ENCODE measurements at regions not wholly inside any gene's neighbourhood (a gene's known extent, or its start where the extent isn't known, plus 50 kb on each side); places are given as distances from the start of the nearest gene placed in this dataset.

- no peaks in the 10 kb centered on the region for H3K36me3 Mint-ChIP-seq (ENCODE audit: low read depth)
- TF ChIP-seq CTCF (conservative IDR thresholded peaks at IDR 0.05) = no peak
- Histone ChIP-seq H3K4me3 (ENCODE audit: low read length) (no peak overlapping the region), H3K27me3 (ENCODE audit: control insufficient read depth, insufficient read depth, low read length, poor library complexity, severe bottlenecking) (no peaks in the 10 kb centered on the region), H3K27ac (ENCODE audit: low read depth, low read length) (no peak overlapping the region), H3K4me1 (ENCODE audit: control insufficient read depth, insufficient read depth, low read length) (no peaks in the 10 kb centered on the region), H3K9me3 (ENCODE audit: control insufficient read depth, low read length) (no peaks in the 10 kb centered on the region), H3K36me3 (ENCODE audit: control insufficient read depth, insufficient read depth, low read length) (no peaks in the 10 kb centered on the region), H3K9ac (ENCODE audit: extremely low read depth, low read length, poor library complexity, severe bottlenecking) (no peak overlapping the region)
- no peak for DNase-seq
- no peaks in the 10 kb centered on the region for H3K27me3 Mint-ChIP-seq (ENCODE audit: insufficient read depth)
- WGBS, 2 experiments (ENCODE audit: insufficient coverage in 1 of 2, insufficient read length in 1 of 2) = 81 to 88% methylated on average over 3 to 4 of the region's 4 CpGs
- no peaks in the 10 kb centered on the region for H3K4me1 Mint-ChIP-seq
- no peak overlapping the region for H3K4me3 Mint-ChIP-seq
- H3K9me3 Mint-ChIP-seq = no peaks in the 10 kb centered on the region
- H3K27ac Mint-ChIP-seq = no peak overlapping the region
These were observed 359.5 kb upstream of the ADAMTS16 start for GRCh38 chr5:4780633-4781032.

- H3K9me3 Mint-ChIP-seq = no peaks in the 10 kb centered on the region
- Histone ChIP-seq H3K9ac (ENCODE audit: extremely low read depth, low read length, poor library complexity, severe bottlenecking) (no peak overlapping the region), H3K4me3 (ENCODE audit: low read length) (no peak overlapping the region), H3K27me3 (ENCODE audit: control insufficient read depth, insufficient read depth, low read length, poor library complexity, severe bottlenecking) (no peaks in the 10 kb centered on the region), H3K4me1 (ENCODE audit: control insufficient read depth, insufficient read depth, low read length) (no peaks in the 10 kb centered on the region), H3K27ac (ENCODE audit: low read depth, low read length) (no peak overlapping the region), H3K36me3 (ENCODE audit: control insufficient read depth, insufficient read depth, low read length) (no peaks in the 10 kb centered on the region), H3K9me3 (ENCODE audit: control insufficient read depth, low read length) (no peaks in the 10 kb centered on the region)
- H3K36me3 Mint-ChIP-seq (ENCODE audit: low read depth) = no peaks in the 10 kb centered on the region
- WGBS, 2 experiments (ENCODE audit: insufficient coverage in 1 of 2, insufficient read length in 1 of 2) = 80 to 81% methylated on average over 4 to 6 of the region's 6 CpGs
- H3K4me1 Mint-ChIP-seq = no peaks in the 10 kb centered on the region
- no peak for DNase-seq
- H3K4me3 Mint-ChIP-seq = no peak overlapping the region
- no peak overlapping the region for H3K27ac Mint-ChIP-seq
- H3K27me3 Mint-ChIP-seq (ENCODE audit: insufficient read depth) = no peaks in the 10 kb centered on the region
- TF ChIP-seq CTCF (conservative IDR thresholded peaks at IDR 0.05) = no peak
These were observed 358.8 kb upstream of the ADAMTS16 start for GRCh38 chr5:4781299-4781698.

GRCh38 chr5:4785971-4786370, 354.2 kb upstream of the ADAMTS16 start:
- H3K27me3 ChIP-seq (ENCODE audit: control insufficient read depth, insufficient read depth, low read length, poor library complexity, severe bottlenecking) = no peaks in the 10 kb centered on the region
- H3K9me3 ChIP-seq (ENCODE audit: control insufficient read depth, low read length) = no peaks in the 10 kb centered on the region
- H3K27me3 Mint-ChIP-seq (ENCODE audit: insufficient read depth) = peaks cover 3% of the 10 kb centered on the region

More at GRCh38 chr5:4785971-4786370, 354.2 kb upstream of the ADAMTS16 start:
- H3K27ac ChIP-seq (ENCODE audit: low read depth, low read length) = no peak overlapping the region
- DNase-seq = no peak
- no peaks in the 10 kb centered on the region for H3K9me3 Mint-ChIP-seq
- no peak overlapping the region for H3K4me3 ChIP-seq (ENCODE audit: low read length)
- H3K4me1 ChIP-seq (ENCODE audit: control insufficient read depth, insufficient read depth, low read length) = no peaks in the 10 kb centered on the region
- no peak for TF ChIP-seq CTCF (conservative IDR thresholded peaks at IDR 0.05)
- no peak overlapping the region for H3K4me3 Mint-ChIP-seq
- H3K36me3 ChIP-seq (ENCODE audit: control insufficient read depth, insufficient read depth, low read length) = no peaks in the 10 kb centered on the region
- H3K36me3 Mint-ChIP-seq (ENCODE audit: low read depth) = no peaks in the 10 kb centered on the region
- no peaks in the 10 kb centered on the region for H3K4me1 Mint-ChIP-seq
- H3K9ac ChIP-seq (ENCODE audit: extremely low read depth, low read length, poor library complexity, severe bottlenecking) = no peak overlapping the region
- no CpG with 5 or more reads among the region's 1 CpG for WGBS, 2 experiments (ENCODE audit: insufficient coverage in 1 of 2, insufficient read length in 1 of 2)
- H3K27ac Mint-ChIP-seq = no peak overlapping the region

Measured in endodermal cell (in vitro differentiated cells).